NB4 (cell line): ENCODE measurements at regions not wholly inside any gene's neighbourhood (a gene's known extent, or its start where the extent isn't known, plus 50 kb on each side); places are given as distances from the start of the nearest gene placed in this dataset.
A peak's percentile ranks its signal among the peaks of the same experiment; 100 is the strongest.

ENCODE experiments used
- DNase-seq: peaks from one replicate; pipeline ENCODE4 v3.0.0; 2010; ENCODE audit warnings: low read depth
- H3K4me3 ChIP-seq: one replicate; pipeline ENCODE4 v1.5.1; 2011; ENCODE audit warnings: mild to moderate bottlenecking, low read depth, low read length, moderate library complexity
- CTCF ChIP-seq: IDR thresholded peaks from one replicate; pipeline ENCODE4 v1.5.1; 2012; ENCODE audit warnings: low read depth, low read length
- MAX ChIP-seq: IDR thresholded peaks from 2 replicates; pipeline ENCODE4 v1.6.1; 2011; ENCODE audit warnings: low read depth, low read length
- MYC ChIP-seq: IDR thresholded peaks from 2 replicates; pipeline ENCODE4 v1.6.1; 2011; ENCODE audit warnings: low read depth, low read length
- POLR2A ChIP-seq: IDR thresholded peaks from 2 replicates; pipeline ENCODE4 v1.6.1; 2011; ENCODE audit warnings: mild to moderate bottlenecking; ENCODE audit not compliant: insufficient read length; ENCODE audit errors: extremely low read depth

GRCh38 chr6:22110061-22110460, 186.8 kb downstream of the PRL start:
- H3K4me3 ChIP-seq = no peak overlapping the region
- DNase-seq = no peak
- TF ChIP-seq CTCF (no peak), POLR2A (no peak), MYC (no peak), MAX (no peak)

- peak; percentile 36 for DNase-seq
- TF ChIP-seq POLR2A (no peak), MYC (no peak), MAX (no peak), CTCF (no peak)
These were observed 184.4 kb downstream of the PRL start for GRCh38 chr6:22112461-22112860.

GRCh38 chr6:22113026-22113766, 183.6 kb downstream of the PRL start:
- H3K4me3 ChIP-seq = no peak overlapping the region
- peak; percentile 6 for DNase-seq
- TF ChIP-seq MAX (no peak), POLR2A (no peak), MYC (no peak), CTCF (no peak)

More at GRCh38 chr6:22112461-22112860, 184.4 kb downstream of the PRL start:
- no peak overlapping the region for H3K4me3 ChIP-seq

- TF ChIP-seq CTCF (no peak), MAX (no peak), MYC (no peak), POLR2A (no peak)
- no peak overlapping the region for H3K4me3 ChIP-seq
- DNase-seq = no peak
These were observed 181.3 kb downstream of the PRL start for GRCh38 chr6:22115559-22115958.

GRCh38 chr6:22117631-22118030, 179.2 kb downstream of the PRL start:
- DNase-seq = no peak
- TF ChIP-seq CTCF (no peak), MYC (no peak), MAX (no peak), POLR2A (no peak)
- H3K4me3 ChIP-seq = no peak overlapping the region
